ENCODE measurements at regions not wholly inside any gene's neighbourhood (a gene's known extent, or its start where the extent isn't known, plus 50 kb on each side); places are given as distances from the start of the nearest gene placed in this dataset.

DNA sequence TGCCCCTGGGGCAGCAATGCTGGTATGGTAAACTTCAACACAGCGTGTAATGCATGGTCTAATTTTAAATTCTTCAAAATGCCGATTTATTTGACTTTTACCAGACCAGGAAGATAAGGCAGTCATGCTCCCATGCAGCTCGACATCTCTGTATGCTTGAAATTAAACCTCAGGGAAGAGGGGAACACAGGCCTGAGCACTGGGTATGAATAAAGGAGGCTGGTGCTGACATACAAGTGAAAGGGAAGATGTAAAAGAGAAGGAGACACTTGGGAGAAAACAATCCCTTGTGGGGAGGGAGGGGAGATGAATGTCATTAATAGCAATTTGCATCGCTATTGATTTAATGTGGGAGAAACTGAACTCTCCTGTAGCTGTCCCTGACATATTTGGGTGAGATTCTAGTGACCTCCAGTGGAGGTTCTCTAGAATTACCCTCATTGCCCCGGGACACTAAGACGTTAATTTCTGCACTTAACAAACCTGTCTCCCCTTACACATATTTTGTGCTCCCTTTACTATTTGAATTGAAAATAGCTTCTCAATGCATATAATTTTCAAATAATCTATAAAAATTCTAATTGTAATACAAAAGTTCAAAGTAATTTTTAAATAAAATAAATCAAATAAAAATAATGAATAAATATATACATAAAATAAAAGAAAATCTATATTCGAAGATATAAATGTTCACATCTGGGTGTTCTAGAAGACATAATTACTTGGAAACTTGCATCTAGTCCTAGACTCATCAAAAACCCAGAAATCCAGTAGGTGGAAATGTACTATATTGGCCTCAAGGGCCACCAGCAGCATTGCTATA, 283.1 kb downstream of the LMX1A start:
- TF ChIP-seq, protein P1, sequence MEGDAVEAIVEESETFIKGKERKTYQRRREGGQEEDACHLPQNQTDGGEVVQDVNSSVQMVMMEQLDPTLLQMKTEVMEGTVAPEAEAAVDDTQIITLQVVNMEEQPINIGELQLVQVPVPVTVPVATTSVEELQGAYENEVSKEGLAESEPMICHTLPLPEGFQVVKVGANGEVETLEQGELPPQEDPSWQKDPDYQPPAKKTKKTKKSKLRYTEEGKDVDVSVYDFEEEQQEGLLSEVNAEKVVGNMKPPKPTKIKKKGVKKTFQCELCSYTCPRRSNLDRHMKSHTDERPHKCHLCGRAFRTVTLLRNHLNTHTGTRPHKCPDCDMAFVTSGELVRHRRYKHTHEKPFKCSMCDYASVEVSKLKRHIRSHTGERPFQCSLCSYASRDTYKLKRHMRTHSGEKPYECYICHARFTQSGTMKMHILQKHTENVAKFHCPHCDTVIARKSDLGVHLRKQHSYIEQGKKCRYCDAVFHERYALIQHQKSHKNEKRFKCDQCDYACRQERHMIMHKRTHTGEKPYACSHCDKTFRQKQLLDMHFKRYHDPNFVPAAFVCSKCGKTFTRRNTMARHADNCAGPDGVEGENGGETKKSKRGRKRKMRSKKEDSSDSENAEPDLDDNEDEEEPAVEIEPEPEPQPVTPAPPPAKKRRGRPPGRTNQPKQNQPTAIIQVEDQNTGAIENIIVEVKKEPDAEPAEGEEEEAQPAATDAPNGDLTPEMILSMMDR (IDR thresholded peaks at IDR 0.05; ENCODE audit: low read depth, low read length, missing control alignments), result peak; percentile 61
- no peak overlapping the region for H3K4me3 ChIP-seq (ENCODE audit: low read depth, low read length)
- DNase-seq (ENCODE audit: low read depth), result no peak

DNA sequence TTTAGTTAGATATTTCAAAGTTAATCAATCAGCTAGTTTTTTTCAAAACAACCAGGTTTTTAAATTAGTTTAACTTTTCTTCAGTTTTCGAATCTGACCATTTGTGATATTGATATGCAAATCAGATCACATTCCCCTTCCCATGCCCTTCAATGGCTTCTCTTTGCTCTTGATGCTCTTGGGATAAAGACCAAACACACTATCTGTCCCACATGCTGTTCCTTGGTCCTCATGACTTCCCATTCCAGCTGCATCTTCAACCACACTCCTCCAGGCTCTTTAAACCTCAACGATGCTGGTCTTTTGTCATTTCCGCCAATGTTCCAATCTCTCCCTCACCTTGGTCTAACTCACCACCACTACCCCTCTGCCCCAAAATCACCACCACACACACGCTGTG, 285.8 kb downstream of the LMX1A start:
- no peak overlapping the region for H3K4me3 ChIP-seq (ENCODE audit: low read depth, low read length)
- no peak for DNase-seq (ENCODE audit: low read depth)
- TF ChIP-seq, protein P1 (IDR thresholded peaks at IDR 0.05; ENCODE audit: low read depth, low read length, missing control alignments), result no peak

DNA sequence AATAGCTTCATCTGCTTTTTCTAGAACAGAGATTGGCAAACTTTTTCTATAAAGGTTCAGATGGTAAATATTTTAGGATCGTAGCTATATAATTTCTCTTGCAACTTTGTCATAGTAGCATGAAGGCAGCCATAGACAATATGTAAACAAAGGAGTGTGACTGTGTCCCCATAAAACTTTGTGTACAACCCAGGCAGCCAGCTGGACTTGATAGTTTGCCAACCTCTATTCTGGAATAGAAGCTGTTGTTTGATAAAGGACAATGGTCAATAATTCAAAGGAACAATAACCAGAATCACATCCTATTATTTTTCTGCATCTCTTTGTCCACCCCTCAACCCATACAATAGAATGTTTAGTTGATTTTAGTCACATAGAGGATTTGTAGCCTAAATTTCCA, 286.7 kb downstream of the LMX1A start:
- H3K4me3 ChIP-seq (ENCODE audit: low read depth, low read length), result no peak overlapping the region
- DNase-seq (ENCODE audit: low read depth), result no peak
- TF ChIP-seq, protein P1 (IDR thresholded peaks at IDR 0.05; ENCODE audit: low read depth, low read length, missing control alignments), result no peak

- H3K4me3 ChIP-seq (ENCODE audit: low read depth, low read length), result no peak overlapping the region
- TF ChIP-seq, protein P1 (IDR thresholded peaks at IDR 0.05; ENCODE audit: low read depth, low read length, missing control alignments), result no peak
- no peak for DNase-seq (ENCODE audit: low read depth)
These were observed 287.8 kb downstream of the LMX1A start for GRCh38 chr1:165068741-165069140.

GRCh38 chr1:165067829-165068228, 288.7 kb downstream of the LMX1A start:
- no peak for DNase-seq (ENCODE audit: low read depth)
- TF ChIP-seq, protein P1 (IDR thresholded peaks at IDR 0.05; ENCODE audit: low read depth, low read length, missing control alignments), result no peak
- H3K4me3 ChIP-seq (ENCODE audit: low read depth, low read length), result no peak overlapping the region

DNA sequence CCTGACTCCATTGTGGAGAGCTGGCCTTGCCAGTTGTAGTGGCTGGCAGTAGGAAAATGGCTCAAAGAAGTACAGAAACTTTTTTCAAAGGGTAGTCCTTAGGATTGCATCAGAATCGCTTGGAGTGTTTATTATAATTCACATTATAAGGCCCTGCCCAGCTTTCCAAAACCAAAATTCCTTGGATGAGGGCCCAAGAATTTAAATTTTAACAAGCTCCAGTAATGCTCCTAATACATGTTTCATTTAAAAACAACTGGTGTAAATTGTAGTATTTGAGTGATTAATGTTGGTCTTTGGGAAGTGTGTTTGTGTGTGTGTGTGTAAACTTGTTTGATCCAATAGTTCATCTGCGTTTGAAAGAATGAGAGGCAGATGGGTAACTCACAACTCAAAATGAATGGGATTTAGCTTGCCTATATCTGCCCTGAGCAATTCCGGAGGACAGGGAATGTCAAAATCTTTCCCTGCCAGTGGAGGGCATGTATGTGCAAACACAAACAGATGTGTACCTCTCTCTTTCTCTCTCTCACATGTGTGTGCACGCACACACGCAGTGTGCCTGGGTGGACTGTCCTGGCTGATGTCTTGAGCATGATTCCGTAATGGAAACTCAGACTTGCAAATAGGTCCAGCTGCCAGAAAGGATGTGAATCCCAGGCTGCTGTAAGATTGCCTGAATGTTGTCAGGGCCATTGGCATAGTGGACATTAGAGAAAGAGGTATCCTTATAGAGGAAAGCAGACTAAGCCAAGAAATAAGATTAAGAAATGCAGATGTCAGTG, 293.1 kb downstream of the LMX1A start:
- TF ChIP-seq, protein P1 (IDR thresholded peaks at IDR 0.05; ENCODE audit: low read depth, low read length, missing control alignments), result no peak
- no peak for DNase-seq (ENCODE audit: low read depth)
- H3K4me3 ChIP-seq (ENCODE audit: low read depth, low read length), result no peak overlapping the region
